H1 (cell line): ENCODE measurements at regions not wholly inside any gene's neighbourhood (a gene's known extent, or its start where the extent isn't known, plus 50 kb on each side); places are given as distances from the start of the nearest gene placed in this dataset.

Experiments used
- CTCF ChIA-PET: fragments of 300-600 bp; sonication (Branson Sonifier 250); formaldehyde crosslinking; loops from one replicate; lab custom pipeline; 2021; ENCODE audit not compliant: partially characterized antibody; lab: Charles Lee
- POLR2A ChIA-PET: fragments of 300-600 bp; sonication (Branson Sonifier 250); formaldehyde crosslinking; loops from one replicate; lab custom pipeline; 2021; ENCODE audit warnings: inconsistent platforms; ENCODE audit not compliant: partially characterized antibody; lab: Charles Lee
- DNase-seq, 2 experiments: peaks; one replicate each; pipeline versions ENCODE4 v3.0.0 to v3.0.0-alpha.2; 2010 to 2022; ENCODE audit warnings: low spot score in 2 of 2, low read depth in 1 of 2, mixed read lengths in 1 of 2
- FAIRE-seq: peaks from 2 replicates; lab custom pipeline; 2011; peaks lifted over from hg19 to GRCh38; lab: Jason Lieb, UNC
- H2AFZ ChIP-seq: 2 replicates; pipeline ENCODE4 v1.8.1; 2012; ENCODE audit warnings: low read length, inconsistent platforms
- H2AK5ac ChIP-seq: 2 replicates; pipeline ENCODE4 v1.6.1; 2013; ENCODE audit warnings: low read depth, low read length
- H2BK120ac ChIP-seq: replicated peaks from 2 replicates; pipeline ENCODE3; 2013; ENCODE audit warnings: low read depth, low read length, inconsistent platforms
- H2BK12ac ChIP-seq: 2 replicates; pipeline ENCODE4 v1.6.1; 2013; ENCODE audit warnings: low read depth, low read length
- H2BK15ac ChIP-seq: 2 replicates; pipeline ENCODE4 v1.6.1; 2013; ENCODE audit warnings: low read length
- H2BK20ac ChIP-seq: 2 replicates; pipeline ENCODE4 v1.6.1; 2013; ENCODE audit warnings: low read length
- H2BK5ac ChIP-seq: 2 replicates; pipeline ENCODE4 v1.6.1; 2013; ENCODE audit warnings: low read depth, low read length
- H3K14ac ChIP-seq: 2 replicates; pipeline ENCODE4 v1.6.1; 2013; ENCODE audit warnings: inconsistent platforms; ENCODE audit not compliant: insufficient read length
- H3K18ac ChIP-seq: 2 replicates; pipeline ENCODE4 v1.6.1; 2013; ENCODE audit warnings: low read length; ENCODE audit errors: extremely low read depth
- H3K23ac ChIP-seq: 2 replicates; pipeline ENCODE4 v1.6.1; 2013; ENCODE audit warnings: inconsistent platforms; ENCODE audit not compliant: insufficient read length
- H3K23me2 ChIP-seq: 2 replicates; pipeline ENCODE4 v1.6.1; 2013; ENCODE audit warnings: low read depth, low read length
- H3K27ac ChIP-seq: 2 replicates; pipeline ENCODE4 v1.6.1; 2011; ENCODE audit warnings: low read depth, low read length, inconsistent platforms
- H3K27me3 ChIP-seq, 4 experiments: replicated peaks in 1 of 4; 1 replicate in 1 of 4; 2 replicates in 3 of 4; pipeline versions ENCODE4 v1.6.1 to v1.8.1; 2011 to 2013; ENCODE audit warnings: low read length in 3 of 4, mild to moderate bottlenecking in 3 of 4, inconsistent platforms in 2 of 4, mixed read lengths in 2 of 4, moderate library complexity in 1 of 4; ENCODE audit not compliant: control insufficient read depth in 3 of 4, insufficient read depth in 3 of 4; ENCODE audit errors: extremely low read depth in 1 of 4
- H3K36me3 ChIP-seq, 4 experiments: 2 replicates each; pipeline versions ENCODE4 v1.6.1 to v1.8.1; 2011 to 2013; ENCODE audit warnings: mild to moderate bottlenecking in 4 of 4, low read length in 3 of 4, moderate library complexity in 2 of 4, control low read depth in 1 of 4, inconsistent platforms in 1 of 4; ENCODE audit not compliant: insufficient read depth in 4 of 4, control insufficient read depth in 2 of 4
- H3K4ac ChIP-seq: replicated peaks from 2 replicates; pipeline ENCODE3; 2013; ENCODE audit warnings: low read length, low read depth, mixed read lengths, inconsistent platforms; ENCODE audit not compliant: insufficient read length
- H3K4me1 ChIP-seq, 4 experiments: replicated peaks in 1 of 4; 1 replicate in 1 of 4; 2 replicates in 3 of 4; pipeline versions ENCODE4 v1.6.1 to v1.8.1; 2011 to 2013; ENCODE audit warnings: low read length in 3 of 4, inconsistent platforms in 2 of 4, mixed read lengths in 1 of 4; ENCODE audit not compliant: insufficient read depth in 4 of 4, control insufficient read depth in 3 of 4
- H3K4me2 ChIP-seq, 2 experiments: 2 replicates each; pipeline versions ENCODE4 v1.6.1 to v1.8.1; 2011 to 2013; ENCODE audit warnings: low read depth in 2 of 2, low read length in 2 of 2, control low read depth in 1 of 2, inconsistent platforms in 1 of 2, mild to moderate bottlenecking in 1 of 2; ENCODE audit not compliant: insufficient read depth in 1 of 2
- H3K4me3 ChIP-seq, 4 experiments: fragments of 200-600, 300-600 bp in 1 of 4; sonication (generic), shearing (Covaris generic), sonication (Bioruptor Twin) in 1 of 4; 2 replicates each; pipeline versions ENCODE4 v1.5.1 to v1.8.1; 2011 to 2016; ENCODE audit warnings: low read length in 4 of 4, low read depth in 3 of 4, control low read depth in 2 of 4, inconsistent platforms in 2 of 4, mild to moderate bottlenecking in 2 of 4, mixed read lengths in 1 of 4, moderate library complexity in 1 of 4; ENCODE audit not compliant: insufficient read depth in 2 of 4; ENCODE audit errors: extremely low read depth in 1 of 4
- H3K56ac ChIP-seq: replicated peaks from 2 replicates; pipeline ENCODE3; 2013; ENCODE audit warnings: low read depth, mild to moderate bottlenecking, mixed read lengths, low read length, inconsistent platforms; ENCODE audit not compliant: insufficient read length
- H3K79me1 ChIP-seq: 2 replicates; pipeline ENCODE4 v1.6.1; 2013; ENCODE audit warnings: low read depth, low read length, control low read depth
- H3K79me2 ChIP-seq, 2 experiments: 2 replicates each; pipeline versions ENCODE4 v1.6.1 to v1.8.1; 2012 to 2013; ENCODE audit warnings: low read length in 2 of 2, mild to moderate bottlenecking in 2 of 2, inconsistent platforms in 1 of 2; ENCODE audit not compliant: insufficient read depth in 2 of 2, control insufficient read depth in 1 of 2
- H3K9ac ChIP-seq, 4 experiments: replicated peaks in 1 of 4; 1 replicate in 1 of 4; 2 replicates in 3 of 4; pipeline versions ENCODE4 v1.6.1 to v1.8.1; 2011 to 2013; ENCODE audit warnings: low read depth in 3 of 4, low read length in 3 of 4, control low read depth in 2 of 4, mild to moderate bottlenecking in 2 of 4, moderate library complexity in 2 of 4, inconsistent platforms in 1 of 4; ENCODE audit errors: extremely low read depth in 1 of 4
- H3K9me3 ChIP-seq, 2 experiments: 2 replicates each; pipeline versions ENCODE4 v1.6.1 to v1.8.1; 2012 to 2013; ENCODE audit warnings: mild to moderate bottlenecking in 2 of 2, moderate library complexity in 2 of 2, control low read depth in 1 of 2, inconsistent platforms in 1 of 2, low read depth in 1 of 2, low read length in 1 of 2, mixed read lengths in 1 of 2; ENCODE audit not compliant: insufficient read depth in 2 of 2
- H4K20me1 ChIP-seq, 2 experiments: replicated peaks in 1 of 2; 2 replicates each; pipeline versions ENCODE3 to v1.8.1; 2011 to 2013; ENCODE audit warnings: inconsistent platforms in 2 of 2, low read length in 2 of 2, mild to moderate bottlenecking in 1 of 2; ENCODE audit not compliant: insufficient read depth in 2 of 2, control insufficient read depth in 1 of 2
- H4K5ac ChIP-seq: 2 replicates; pipeline ENCODE4 v1.6.1; 2013; ENCODE audit warnings: low read length, low read depth, mixed read lengths, inconsistent platforms; ENCODE audit not compliant: insufficient read length
- H4K8ac ChIP-seq: 2 replicates; pipeline ENCODE4 v1.8.0; 2013; ENCODE audit warnings: mild to moderate bottlenecking, moderate library complexity, low read length, inconsistent platforms; ENCODE audit not compliant: insufficient read depth; ENCODE audit errors: extremely low read depth
- H4K91ac ChIP-seq: replicated peaks from 2 replicates; pipeline ENCODE3; 2013; ENCODE audit warnings: low read length, mixed read lengths, inconsistent platforms; ENCODE audit not compliant: insufficient read length
- ATF2 ChIP-seq: IDR thresholded peaks from 2 replicates; pipeline ENCODE4 v1.6.1; 2012; ENCODE audit warnings: low read length, inconsistent platforms
- ATF3 ChIP-seq: IDR thresholded peaks from 2 replicates; pipeline ENCODE4 v1.6.1; 2011; ENCODE audit warnings: low read depth, mild to moderate bottlenecking, low read length; ENCODE audit not compliant: insufficient read depth
- GABPA ChIP-seq: IDR thresholded peaks from 2 replicates; pipeline ENCODE4 v1.6.1; 2011; ENCODE audit warnings: mild to moderate bottlenecking, low read length, moderate library complexity, borderline replicate concordance; ENCODE audit not compliant: insufficient read depth
- HDAC6 ChIP-seq: IDR thresholded peaks from one replicate; pipeline ENCODE4 v1.7.1; 2012; ENCODE audit warnings: low read depth, mild to moderate bottlenecking, inconsistent platforms, low read length, moderate library complexity
- JUND ChIP-seq: IDR thresholded peaks from 2 replicates; pipeline ENCODE4 v1.6.1; 2011; ENCODE audit warnings: mild to moderate bottlenecking, improper control_type of control experiment, low read length
- NRF1 ChIP-seq: IDR thresholded peaks from 2 replicates; pipeline ENCODE4 v1.6.1; 2011; ENCODE audit warnings: mild to moderate bottlenecking, low read depth, low read length, improper control_type of control experiment
- POU5F1 ChIP-seq: IDR thresholded peaks from 2 replicates; pipeline ENCODE4 v1.6.1; 2011; ENCODE audit warnings: low read depth, mild to moderate bottlenecking, low read length, moderate library complexity
- RAD21 ChIP-seq, 2 experiments: IDR thresholded peaks in 1 of 2; conservative IDR thresholded peaks in 1 of 2; 2 replicates each; pipeline ENCODE4 v1.6.1; 2011; ENCODE audit warnings: low read depth in 2 of 2, low read length in 2 of 2, improper control_type of control experiment in 1 of 2, inconsistent platforms in 1 of 2, mild to moderate bottlenecking in 1 of 2, moderate library complexity in 1 of 2
- RNF2 ChIP-seq: fragments of 200-900, 300-1000 bp; sonication (generic); IDR thresholded peaks from 2 replicates; pipeline ENCODE4 v1.7.1; 2016; ENCODE audit warnings: borderline replicate concordance, low read depth, mild to moderate bottlenecking, antibody characterized with exemption, low read length; ENCODE audit not compliant: poor library complexity, severe bottlenecking; ENCODE audit errors: missing control alignments
- SP2 ChIP-seq: IDR thresholded peaks from 2 replicates; pipeline ENCODE4 v1.6.1; 2012; ENCODE audit warnings: mild to moderate bottlenecking, low read length, inconsistent platforms
- WGBS, 2 experiments: shearing (Covaris generic) in 1 of 2; methylation state at CpG; one replicate each; pipeline versions ENCODE4 v1.1.6 to v1.1.7; 2013 to 2015; ENCODE audit warnings: low lambda C conversion rate in 2 of 2, mixed read lengths in 2 of 2, inconsistent platforms in 1 of 2, low coverage in 1 of 2, missing lambda C conversion rate in 1 of 2; ENCODE audit not compliant: insufficient replicate concordance in 2 of 2, insufficient coverage in 1 of 2, insufficient read length in 1 of 2; ENCODE audit errors: extremely low coverage in 1 of 2, missing lambda C conversion rate in 1 of 2; 5-methylcytosine and 5-hydroxymethylcytosine counted together

- Histone ChIP-seq H3K14ac (no peak overlapping the region), H2AK5ac (no peak overlapping the region), H4K5ac (no peak overlapping the region), H3K56ac (no peak overlapping the region), H3K4me2 (no peak overlapping the region), H4K20me1 (no peaks in the 10 kb centered on the region), H2AFZ (no peak overlapping the region), H2BK12ac (no peak overlapping the region), H3K36me3 (no peaks in the 10 kb centered on the region), H3K27me3 (no peaks in the 10 kb centered on the region), H3K79me2 (no peaks in the 10 kb centered on the region), H3K23me2 (no peaks in the 10 kb centered on the region), H4K8ac (no peak overlapping the region), H4K91ac (no peak overlapping the region), H3K4me1 (no peaks in the 10 kb centered on the region), H3K27ac (no peak overlapping the region), H2BK5ac (no peak overlapping the region), H2BK15ac (no peak overlapping the region), H3K18ac (no peak overlapping the region), H2BK120ac (no peak overlapping the region), H3K23ac (no peak overlapping the region), H3K9ac (no peak overlapping the region), H3K4ac (no peak overlapping the region), H3K9me3 (no peaks in the 10 kb centered on the region), H3K79me1 (no peaks in the 10 kb centered on the region), H2BK20ac (no peak overlapping the region), H3K4me3 (no peak overlapping the region)
- no peak for TF ChIP-seq SP2
- no peak for TF ChIP-seq RNF2
- no peak for TF ChIP-seq POU5F1
- no peak for TF ChIP-seq GABPA
- TF ChIP-seq HDAC6: no peak
- TF ChIP-seq ATF2: no peak
- no peak for TF ChIP-seq JUND
- TF ChIP-seq NRF1: no peak
- TF ChIP-seq RAD21 (IDR thresholded peaks at IDR 0.05 in 1 of 2, conservative IDR thresholded peaks at IDR 0.05 in 1 of 2; ENCODE audit: low read depth in 2 of 2, low read length in 2 of 2): no peak
- TF ChIP-seq ATF3: no peak
- ChIA-PET POLR2A (no interaction called here), CTCF (no interaction called here)
- WGBS, 2 experiments: 94% methylated on average over 4 of the region's 4 CpGs; no CpG with 5 or more reads in 1 of the 2 experiments
- no peak for DNase-seq
- no peak for FAIRE-seq
Measured at GRCh38 chr18:27349284-27349882, 164.3 kb upstream of the CHST9 start.
